HCT116 (cell line): ENCODE measurements at regions not wholly inside any gene's neighbourhood (a gene's known extent, or its start where the extent isn't known, plus 50 kb on each side); places are given as distances from the start of the nearest gene placed in this dataset.

ENCODE experiments used
- CEBPB ChIP-seq: IDR thresholded peaks from 2 replicates; pipeline ENCODE4 v1.6.1; 2012; ENCODE audit warnings: low read depth
- EZH2 ChIP-seq: fragments of 200-600 bp; sonication (generic); IDR thresholded peaks from 2 replicates; pipeline ENCODE4 v1.6.1; 2017; ENCODE audit warnings: antibody characterized with exemption, mixed run types
- POLR2A ChIP-seq: IDR thresholded peaks from 2 replicates; pipeline ENCODE4 v1.7.0; 2011; ENCODE audit warnings: borderline replicate concordance; ENCODE audit not compliant: insufficient read depth, insufficient read length; ENCODE audit errors: extremely low read depth
- TCF7L2 ChIP-seq: IDR thresholded peaks from 2 replicates; pipeline ENCODE4 v1.7.0; 2011; ENCODE audit warnings: borderline replicate concordance, inconsistent platforms; ENCODE audit not compliant: insufficient read depth, insufficient read length; ENCODE audit errors: extremely low read depth
- ZNF274 ChIP-seq: fragments of 200-500 bp; sonication (Bioruptor generic); IDR thresholded peaks from 2 replicates; pipeline ENCODE4 v1.6.1; 2014; ENCODE audit warnings: mild to moderate bottlenecking, low read depth, low read length, inconsistent platforms
- TF ChIP-seq, protein P1 (sequence below), 3 experiments: fragments of 200-600 bp in 1 of 3; sonication (generic) in 1 of 3; IDR thresholded peaks in 2 of 3; conservative IDR thresholded peaks in 1 of 3; 2 replicates each; pipeline ENCODE4 v1.5.1; 2012 to 2017; ENCODE audit warnings: low read depth in 2 of 3, low read length in 2 of 3, antibody characterized with exemption in 1 of 3, borderline replicate concordance in 1 of 3, control low read depth in 1 of 3, mild to moderate bottlenecking in 1 of 3, mixed read lengths in 1 of 3, mixed run types in 1 of 3, moderate library complexity in 1 of 3; ENCODE audit not compliant: insufficient read depth in 1 of 3
- TF ChIP-seq, protein P2 (sequence below): IDR thresholded peaks from 2 replicates; pipeline ENCODE4 v1.6.1; 2012; ENCODE audit warnings: low read depth

DNA sequence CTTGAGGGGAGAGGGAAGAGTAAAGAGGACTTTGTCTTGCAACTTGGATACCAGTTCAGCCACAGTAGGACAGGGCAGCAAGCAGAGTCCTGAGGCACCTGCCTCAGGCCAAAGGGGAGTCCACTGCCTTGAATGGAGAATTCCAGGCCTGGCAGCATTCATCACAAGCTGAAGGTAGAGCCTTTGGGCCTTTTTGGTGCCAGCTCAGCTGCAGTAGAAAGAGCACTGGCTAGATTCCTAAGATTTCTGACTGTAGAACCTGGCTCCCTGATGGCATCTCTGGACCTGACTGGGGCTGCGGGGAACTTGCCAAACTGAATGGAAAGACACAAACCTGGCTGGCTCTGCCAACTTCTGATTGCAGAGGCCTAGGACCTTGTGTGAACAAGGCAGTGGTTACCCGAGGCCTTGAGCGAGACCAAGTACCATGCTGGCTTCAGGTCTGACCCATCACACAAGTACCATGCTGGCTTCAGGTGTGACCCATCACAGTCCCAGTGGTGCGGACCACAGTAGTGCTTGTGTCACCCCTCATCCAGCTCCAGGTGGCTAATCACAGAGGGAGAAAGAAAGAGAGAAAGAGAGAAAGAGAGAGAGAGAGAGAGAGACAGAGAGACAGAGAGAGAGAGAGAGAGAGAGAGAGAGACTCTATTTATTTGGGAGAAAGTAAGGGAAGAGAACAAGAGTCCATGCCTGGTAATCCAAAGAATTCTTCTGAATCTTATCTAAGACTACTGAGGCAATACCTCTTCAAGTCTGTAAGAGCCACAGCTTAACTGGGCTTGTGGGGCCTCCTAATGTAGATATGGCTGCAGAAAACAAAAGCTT is 137.6 kb upstream of the SPIN4 start:
- TF ChIP-seq, protein P1, sequence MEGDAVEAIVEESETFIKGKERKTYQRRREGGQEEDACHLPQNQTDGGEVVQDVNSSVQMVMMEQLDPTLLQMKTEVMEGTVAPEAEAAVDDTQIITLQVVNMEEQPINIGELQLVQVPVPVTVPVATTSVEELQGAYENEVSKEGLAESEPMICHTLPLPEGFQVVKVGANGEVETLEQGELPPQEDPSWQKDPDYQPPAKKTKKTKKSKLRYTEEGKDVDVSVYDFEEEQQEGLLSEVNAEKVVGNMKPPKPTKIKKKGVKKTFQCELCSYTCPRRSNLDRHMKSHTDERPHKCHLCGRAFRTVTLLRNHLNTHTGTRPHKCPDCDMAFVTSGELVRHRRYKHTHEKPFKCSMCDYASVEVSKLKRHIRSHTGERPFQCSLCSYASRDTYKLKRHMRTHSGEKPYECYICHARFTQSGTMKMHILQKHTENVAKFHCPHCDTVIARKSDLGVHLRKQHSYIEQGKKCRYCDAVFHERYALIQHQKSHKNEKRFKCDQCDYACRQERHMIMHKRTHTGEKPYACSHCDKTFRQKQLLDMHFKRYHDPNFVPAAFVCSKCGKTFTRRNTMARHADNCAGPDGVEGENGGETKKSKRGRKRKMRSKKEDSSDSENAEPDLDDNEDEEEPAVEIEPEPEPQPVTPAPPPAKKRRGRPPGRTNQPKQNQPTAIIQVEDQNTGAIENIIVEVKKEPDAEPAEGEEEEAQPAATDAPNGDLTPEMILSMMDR (IDR thresholded peaks at IDR 0.05 in 2 of 3, conservative IDR thresholded peaks at IDR 0.05 in 1 of 3; ENCODE audit: borderline replicate concordance in 1 of 3, insufficient read depth in 1 of 3, low read depth in 2 of 3, low read length in 2 of 3), result no peak
- TF ChIP-seq EZH2 (no peak), TCF7L2 (no peak), POLR2A (no peak), CEBPB (no peak), ZNF274 (no peak)
- TF ChIP-seq, protein P2, sequence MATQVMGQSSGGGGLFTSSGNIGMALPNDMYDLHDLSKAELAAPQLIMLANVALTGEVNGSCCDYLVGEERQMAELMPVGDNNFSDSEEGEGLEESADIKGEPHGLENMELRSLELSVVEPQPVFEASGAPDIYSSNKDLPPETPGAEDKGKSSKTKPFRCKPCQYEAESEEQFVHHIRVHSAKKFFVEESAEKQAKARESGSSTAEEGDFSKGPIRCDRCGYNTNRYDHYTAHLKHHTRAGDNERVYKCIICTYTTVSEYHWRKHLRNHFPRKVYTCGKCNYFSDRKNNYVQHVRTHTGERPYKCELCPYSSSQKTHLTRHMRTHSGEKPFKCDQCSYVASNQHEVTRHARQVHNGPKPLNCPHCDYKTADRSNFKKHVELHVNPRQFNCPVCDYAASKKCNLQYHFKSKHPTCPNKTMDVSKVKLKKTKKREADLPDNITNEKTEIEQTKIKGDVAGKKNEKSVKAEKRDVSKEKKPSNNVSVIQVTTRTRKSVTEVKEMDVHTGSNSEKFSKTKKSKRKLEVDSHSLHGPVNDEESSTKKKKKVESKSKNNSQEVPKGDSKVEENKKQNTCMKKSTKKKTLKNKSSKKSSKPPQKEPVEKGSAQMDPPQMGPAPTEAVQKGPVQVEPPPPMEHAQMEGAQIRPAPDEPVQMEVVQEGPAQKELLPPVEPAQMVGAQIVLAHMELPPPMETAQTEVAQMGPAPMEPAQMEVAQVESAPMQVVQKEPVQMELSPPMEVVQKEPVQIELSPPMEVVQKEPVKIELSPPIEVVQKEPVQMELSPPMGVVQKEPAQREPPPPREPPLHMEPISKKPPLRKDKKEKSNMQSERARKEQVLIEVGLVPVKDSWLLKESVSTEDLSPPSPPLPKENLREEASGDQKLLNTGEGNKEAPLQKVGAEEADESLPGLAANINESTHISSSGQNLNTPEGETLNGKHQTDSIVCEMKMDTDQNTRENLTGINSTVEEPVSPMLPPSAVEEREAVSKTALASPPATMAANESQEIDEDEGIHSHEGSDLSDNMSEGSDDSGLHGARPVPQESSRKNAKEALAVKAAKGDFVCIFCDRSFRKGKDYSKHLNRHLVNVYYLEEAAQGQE, result no peak
